ENCODE measurements at regions not wholly inside any gene's neighbourhood (a gene's known extent, or its start where the extent isn't known, plus 50 kb on each side); places are given as distances from the start of the nearest gene placed in this dataset.

GRCh38 chr2:59888015-59888414 lies 665.4 kb downstream of the BCL11A start:
- ChIA-PET CTCF (ENCODE audit: partially characterized antibody) (interaction anchor here (0.5 to 3.1 kb wide), 9 partner anchors 44 to 265 kb away, joined by 3 to 16 read pairs (median 3); no protein-coding TSS in a partner anchor), POLR2A (ENCODE audit: partially characterized antibody) (no interaction called here)
- Histone ChIP-seq H4K5ac (ENCODE audit: insufficient read length, low read depth, low read length) (no peak overlapping the region), H2BK120ac (replicated peaks; ENCODE audit: low read depth, low read length) (no peak overlapping the region), H2BK5ac (ENCODE audit: low read depth, low read length) (no peak overlapping the region), H4K8ac (ENCODE audit: extremely low read depth, insufficient read depth, low read length) (no peak overlapping the region), H3K4me3 (ENCODE audit: extremely low read depth in 1 of 4, insufficient read depth in 2 of 4, low read depth in 3 of 4, low read length in 4 of 4) (no peak overlapping the region), H2BK15ac (ENCODE audit: low read length) (no peak overlapping the region), H3K27ac (ENCODE audit: low read depth, low read length) (no peak overlapping the region), H3K9me3 (ENCODE audit: insufficient read depth in 2 of 2, low read depth in 1 of 2, low read length in 1 of 2) (no peaks in the 10 kb centered on the region), H3K18ac (ENCODE audit: extremely low read depth, low read length) (no peak overlapping the region), H4K91ac (replicated peaks; ENCODE audit: insufficient read length, low read length) (no peak overlapping the region), H3K79me2 (ENCODE audit: control insufficient read depth in 1 of 2, insufficient read depth in 2 of 2, low read length in 2 of 2) (no peaks in the 10 kb centered on the region), H3K23ac (ENCODE audit: insufficient read length) (no peak overlapping the region), H3K4ac (replicated peaks; ENCODE audit: insufficient read length, low read depth, low read length) (no peak overlapping the region), H3K4me2 (ENCODE audit: insufficient read depth in 1 of 2, low read depth in 2 of 2, low read length in 2 of 2) (no peak overlapping the region), H3K14ac (ENCODE audit: insufficient read length) (no peak overlapping the region), H3K23me2 (ENCODE audit: low read depth, low read length) (no peaks in the 10 kb centered on the region), H4K20me1 (replicated peaks in 1 of 2; ENCODE audit: control insufficient read depth in 1 of 2, insufficient read depth in 2 of 2, low read length in 2 of 2) (no peaks in the 10 kb centered on the region), H3K9ac (replicated peaks in 1 of 4; ENCODE audit: extremely low read depth in 1 of 4, low read depth in 3 of 4, low read length in 3 of 4) (peak overlapping the region in 1 of 4 experiments; percentile 8; a peak in 1 of 7 replicates), H3K36me3 (ENCODE audit: control insufficient read depth in 2 of 4, insufficient read depth in 4 of 4, low read length in 3 of 4) (no peaks in the 10 kb centered on the region), H3K27me3 (replicated peaks in 1 of 4; ENCODE audit: control insufficient read depth in 3 of 4, extremely low read depth in 1 of 4, insufficient read depth in 3 of 4, low read length in 3 of 4) (no peaks in the 10 kb centered on the region; a peak in 1 of 7 replicates), H2BK12ac (ENCODE audit: low read depth, low read length) (no peak overlapping the region), H3K56ac (replicated peaks; ENCODE audit: insufficient read length, low read depth, low read length) (no peak overlapping the region), H2AFZ (ENCODE audit: low read length) (peak overlapping the region; percentile 87), H3K79me1 (ENCODE audit: low read depth, low read length) (no peaks in the 10 kb centered on the region), H2BK20ac (ENCODE audit: low read length) (no peak overlapping the region), H2AK5ac (ENCODE audit: low read depth, low read length) (no peak overlapping the region), H3K4me1 (replicated peaks in 1 of 4; ENCODE audit: control insufficient read depth in 3 of 4, insufficient read depth in 4 of 4, low read length in 3 of 4) (peaks cover 2 to 8% (median 4%) of the 10 kb centered on the region in 4 experiments; a peak in 5 of 7 replicates)
- WGBS, 2 experiments (ENCODE audit: extremely low coverage in 1 of 2, insufficient coverage in 1 of 2, insufficient read length in 1 of 2, insufficient replicate concordance in 2 of 2, low coverage in 1 of 2, low lambda C conversion rate in 2 of 2, missing lambda C conversion rate in 1 of 2): 40% methylated on average over 3 of the region's 3 CpGs; no CpG with 5 or more reads in 1 of the 2 experiments
- TF ChIP-seq E2F6 (IDR thresholded peaks at IDR 0.05): no peak
- TF ChIP-seq NANOG (IDR thresholded peaks at IDR 0.05; ENCODE audit: insufficient read depth, low read depth, low read length, poor library complexity, severe bottlenecking): no peak
- TF ChIP-seq RAD21 (IDR thresholded peaks at IDR 0.05 in 1 of 2, conservative IDR thresholded peaks at IDR 0.05 in 1 of 2; ENCODE audit: low read depth in 2 of 2, low read length in 2 of 2): peak; percentile 46 to 53
- FAIRE-seq: no peak
- DNase-seq (ENCODE audit: low read depth in 1 of 2, low spot score in 2 of 2): peak in 1 of 2 experiments; percentile 13
